K562 (cell line): ENCODE measurements at regions not wholly inside any gene's neighbourhood (a gene's known extent, or its start where the extent isn't known, plus 50 kb on each side); places are given as distances from the start of the nearest gene placed in this dataset.

Experiments used
- ATAC-seq: fragments of 200-7000 bp; cut with Tn5 transposase; 3 replicates; pipeline ENCODE4 v1.9.1; 2020; ENCODE audit warnings: moderate library complexity
- BruUV-seq: library from RNA; stranded (reverse); fragments of 400-500 nt; replicated peaks from 2 replicates; lab custom pipeline; 2021; lab: Mats Ljungman, UMichigan
- CTCF ChIA-PET: fragments of 300-600 bp; formaldehyde crosslinking; extraction: SDS; loops from one replicate; lab custom pipeline; 2021; ENCODE audit warnings: low intra/inter-chr PET ratio; lab: Yijun Ruan, JAX
- POLR2A ChIA-PET: fragments of 300-600, 350-650 bp; sonication (Branson Sonifier 250); formaldehyde crosslinking; extraction: SDS; loops from one replicate; lab custom pipeline; 2021; ENCODE audit warnings: antibody characterized with exemption, inconsistent platforms; lab: Yijun Ruan, JAX
- DNase-seq, 4 experiments: peaks; one replicate each; pipeline versions ENCODE4 v3.0.0 to v3.0.0-alpha.2; 2011 to 2018; ENCODE audit warnings: low spot score in 3 of 4, mixed read lengths in 3 of 4; ENCODE audit errors: extremely low read depth in 1 of 4
- FAIRE-seq: peaks from 2 replicates; lab custom pipeline; 2011; peaks lifted over from hg19 to GRCh38; lab: Jason Lieb, UNC
- H2AFZ ChIP-seq: 2 replicates; pipeline ENCODE4 v1.6.0; 2011; ENCODE audit warnings: low read depth, low read length, control low read depth, inconsistent platforms
- H3K27ac ChIP-seq: fragments of 200-600 bp; 3 replicates; pipeline ENCODE4 v1.8.0; 2011; ENCODE audit warnings: low read depth, mild to moderate bottlenecking, control low read depth, inconsistent platforms, low read length, moderate library complexity, mixed read lengths; ENCODE audit errors: extremely low read depth
- H3K27me3 ChIP-seq, 2 experiments: fragments of 300-600 bp in 1 of 2; 2 replicates in 1 of 2; 3 replicates in 1 of 2; pipeline versions ENCODE4 v1.6.0 to v1.8.0; 2011; ENCODE audit warnings: inconsistent platforms in 2 of 2, low read length in 2 of 2, mild to moderate bottlenecking in 1 of 2, mixed read lengths in 1 of 2, moderate library complexity in 1 of 2; ENCODE audit not compliant: control insufficient read depth in 2 of 2, insufficient read depth in 2 of 2
- H3K36me3 ChIP-seq: fragments of 300-600 bp; 3 replicates; pipeline ENCODE4 v1.8.0; 2011; ENCODE audit warnings: mild to moderate bottlenecking, low read length, inconsistent platforms; ENCODE audit not compliant: control insufficient read depth, insufficient read depth
- H3K4me1 ChIP-seq, 2 experiments: fragments of 200-600 bp in 1 of 2; replicated peaks in 1 of 2; 2 replicates in 1 of 2; 3 replicates in 1 of 2; pipeline versions ENCODE4 v1.5.1 to v1.8.0; 2011; ENCODE audit warnings: inconsistent platforms in 2 of 2, low read length in 2 of 2, mild to moderate bottlenecking in 1 of 2, mixed read lengths in 1 of 2, moderate library complexity in 1 of 2; ENCODE audit not compliant: control insufficient read depth in 2 of 2, insufficient read depth in 2 of 2
- H3K4me2 ChIP-seq: 2 replicates; pipeline ENCODE4 v1.6.1; 2011; ENCODE audit warnings: low read length, control low read depth, inconsistent platforms, mixed read lengths; ENCODE audit not compliant: insufficient read depth
- H3K4me3 ChIP-seq: fragments of 200-600 bp; sonication (generic), shearing (Covaris generic); 2 replicates; pipeline ENCODE4 v1.5.1; 2016; ENCODE audit warnings: control low read depth, inconsistent platforms
- H3K79me2 ChIP-seq: fragments of 200-600 bp; 3 replicates; pipeline ENCODE4 v1.8.0; 2011; ENCODE audit warnings: low read length, inconsistent platforms; ENCODE audit not compliant: control insufficient read depth, insufficient read depth
- H3K9ac ChIP-seq, 2 experiments: 2 replicates each; pipeline versions ENCODE4 v1.6.0 to v1.6.1; 2011; ENCODE audit warnings: low read depth in 2 of 2, low read length in 2 of 2, control low read depth in 1 of 2, inconsistent platforms in 1 of 2, mild to moderate bottlenecking in 1 of 2, mixed read lengths in 1 of 2; ENCODE audit not compliant: insufficient read depth in 1 of 2
- H3K9me1 ChIP-seq: one replicate; pipeline ENCODE4 v1.6.0; 2011; ENCODE audit warnings: inconsistent platforms, mild to moderate bottlenecking, low read length, moderate library complexity; ENCODE audit not compliant: control insufficient read depth, insufficient read depth
- H3K9me3 ChIP-seq: replicated peaks from 2 replicates; pipeline ENCODE4 v1.5.1; 2011; ENCODE audit warnings: low read depth, low read length, inconsistent platforms; ENCODE audit not compliant: control insufficient read depth, insufficient read depth
- H4K20me1 ChIP-seq: replicated peaks from 2 replicates; pipeline ENCODE4 v1.6.1; 2011; ENCODE audit warnings: low read length, inconsistent platforms, mixed read lengths; ENCODE audit not compliant: control insufficient read depth, insufficient read depth
- BMI1 ChIP-seq: fragments of 150-350 bp; IDR thresholded peaks from 2 replicates; pipeline ENCODE4 v1.6.1; 2014; ENCODE audit warnings: low read length
- CEBPG ChIP-seq, 3 experiments: fragments of 200-800 bp in 1 of 3; sonication (Bioruptor generic) in 1 of 3; sonication (generic) in 1 of 3; formaldehyde crosslinking in 1 of 3; IDR thresholded peaks in 2 of 3; conservative IDR thresholded peaks in 1 of 3; 2 replicates each; pipeline versions ENCODE4 v1.6.1 to v1.8.0; 2016 to 2022; ENCODE audit warnings: missing compliant biosample characterization in 2 of 3, missing genetic modification characterization in 2 of 3, mild to moderate bottlenecking in 1 of 3, missing genetic modification reagents in 1 of 3
- MIER1 ChIP-seq: fragments of 450-650 bp; IDR thresholded peaks from 2 replicates; pipeline ENCODE4 v1.6.1; 2016; ENCODE audit warnings: antibody characterized with exemption, mild to moderate bottlenecking, low read depth
- TAF9B ChIP-seq: fragments of 450-650 bp; IDR thresholded peaks from 2 replicates; pipeline ENCODE4 v1.6.1; 2018; ENCODE audit warnings: mild to moderate bottlenecking; ENCODE audit not compliant: partially characterized antibody
- ZFP36 ChIP-seq: fragments of 150-350 bp; IDR thresholded peaks from 2 replicates; pipeline ENCODE4 v1.6.1; 2018; ENCODE audit warnings: low read length, low read depth; ENCODE audit not compliant: partially characterized antibody
- ZNF124 ChIP-seq: sonication (generic); formaldehyde crosslinking; IDR thresholded peaks from 2 replicates; pipeline ENCODE4 v1.8.1; 2022; ENCODE audit warnings: missing genetic modification reagents
- ZNF165 ChIP-seq: fragments of 250-450 bp; sonication (Bioruptor Pico); IDR thresholded peaks from 2 replicates; pipeline ENCODE4 v1.4.0; 2020; ENCODE audit warnings: borderline replicate concordance
- ZNF431 ChIP-seq: sonication (generic); formaldehyde crosslinking; IDR thresholded peaks from 2 replicates; pipeline ENCODE4 v1.8.0; 2022; ENCODE audit warnings: mild to moderate bottlenecking, missing genetic modification reagents
- WGBS: fragments of 100-300 bp; shearing (Covaris generic); methylation state at CpG from one replicate; pipeline ENCODE4 v1.1.6; 2016; ENCODE audit warnings: low coverage, mixed read lengths; ENCODE audit not compliant: insufficient coverage; ENCODE audit errors: missing lambda C conversion rate; 5-methylcytosine and 5-hydroxymethylcytosine counted together
- in situ Hi-C: fragments of 300-500 bp; cut with MboI; formaldehyde crosslinking; loops from 4 replicates; pipeline ENCODE4 v1.15.0; 2018; ENCODE audit warnings: inconsistent platforms, mixed read lengths
- intact Hi-C: fragments of 100-400 bp; cut with micrococcal nuclease; formaldehyde crosslinking; loops from 2 replicates; pipeline ENCODE4 v1.14.2; 2022

DNA sequence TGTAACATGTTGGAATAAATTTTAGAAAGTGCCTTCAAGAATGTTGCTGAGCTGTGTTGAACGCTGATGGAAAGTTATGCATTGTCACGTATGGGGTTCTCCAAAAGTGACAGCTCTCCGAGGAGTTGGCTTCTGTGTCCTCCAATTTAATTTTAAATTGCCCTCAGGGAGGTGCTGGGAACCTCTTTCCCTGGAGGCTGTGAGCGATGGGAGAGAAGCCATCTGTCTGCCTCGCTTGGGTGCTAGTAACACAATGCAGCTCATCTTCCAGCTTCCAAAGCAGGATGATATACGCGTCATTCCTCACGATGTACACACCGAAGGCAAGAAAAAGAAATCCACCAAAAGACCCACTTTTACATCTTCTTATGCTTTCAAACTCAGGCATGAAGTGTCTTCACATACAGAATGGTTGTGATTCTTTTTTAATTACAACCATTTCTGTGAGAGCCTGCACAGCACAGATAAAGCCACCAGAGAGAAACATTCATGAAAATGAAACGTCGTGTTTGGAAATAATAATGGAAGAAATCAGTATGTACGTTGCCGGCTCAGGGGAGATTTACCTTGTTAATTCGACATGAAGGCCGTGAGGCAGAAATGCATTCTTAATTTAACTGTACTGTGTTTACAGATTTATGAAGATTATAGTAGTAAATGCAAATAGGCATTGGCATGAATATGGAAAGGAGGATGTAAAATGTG lies 218.9 kb downstream of the ASMT start (continued):
- no peak for TF ChIP-seq MIER1

GRCh38 chrX:1835056-1835455 lies 220.2 kb downstream of the ASMT start:
- Histone ChIP-seq H3K79me2 (no peaks in the 10 kb centered on the region), H3K4me1 (no peaks in the 10 kb centered on the region), H3K4me2 (no peak overlapping the region), H3K4me3 (no peak overlapping the region), H3K9ac (no peak overlapping the region), H3K27ac (no peak overlapping the region), H3K27me3 (no peaks in the 10 kb centered on the region), H3K36me3 (no peaks in the 10 kb centered on the region), H3K9me1 (no peaks in the 10 kb centered on the region), H2AFZ (no peak overlapping the region), H3K9me3 (no peaks in the 10 kb centered on the region), H4K20me1 (no peaks in the 10 kb centered on the region)
- intact Hi-C loops = no loop called here
- no peak for TF ChIP-seq ZNF165 (CRISPR knock-in tag)
- no peak for TF ChIP-seq CEBPG (CRISPR knock-in tag; IDR thresholded peaks at IDR 0.05)
- TF ChIP-seq CEBPG (tag; conservative IDR thresholded peaks at IDR 0.05 in 1 of 2, IDR thresholded peaks at IDR 0.05 in 1 of 2) = peak in 1 of 2 experiments; percentile 61; a peak in 2 of 4 replicates
- POLR2A ChIA-PET = no interaction called here
- ATAC-seq = no peak
- BruUV-seq = no TSS peak
- DNase-seq = no peak
- CTCF ChIA-PET = no interaction called here
- 0% methylated on average over 4 of the region's 4 CpGs for WGBS
- FAIRE-seq = no peak
- in situ Hi-C loops = no loop called here

- H3K36me3 ChIP-seq = no peaks in the 10 kb centered on the region
- in situ Hi-C loops = no loop called here
- H3K9ac ChIP-seq = no peak overlapping the region
- TF ChIP-seq TAF9B (no peak), BMI1 (no peak), ZNF431 (CRISPR knock-in tag) (peak; percentile 85), ZFP36 (peak; percentile 21), ZNF124 (no peak)
- H3K27ac ChIP-seq = no peak overlapping the region
- ChIA-PET CTCF (no interaction called here), POLR2A (no interaction called here)
- 0% methylated on average over 5 of the region's 6 CpGs for WGBS
- FAIRE-seq (no peak), ATAC-seq (no peak), DNase-seq (no peak)
- no peak overlapping the region for H2AFZ ChIP-seq
- no peaks in the 10 kb centered on the region for H3K27me3 ChIP-seq
- H3K4me2 ChIP-seq = no peak overlapping the region
- H3K9me1 ChIP-seq = no peaks in the 10 kb centered on the region
- BruUV-seq = no TSS peak
- H4K20me1 ChIP-seq = no peaks in the 10 kb centered on the region
- H3K4me3 ChIP-seq = no peak overlapping the region
- intact Hi-C loops = no loop called here
- H3K4me1 ChIP-seq = no peaks in the 10 kb centered on the region
- H3K9me3 ChIP-seq = no peaks in the 10 kb centered on the region
- no peaks in the 10 kb centered on the region for H3K79me2 ChIP-seq
These were observed 221.8 kb downstream of the ASMT start for GRCh38 chrX:1836683-1837082.
